Right hindlimb (tissue), 1 donor: ENCODE measurements at regions not wholly inside any gene's neighbourhood (a gene's known extent, or its start where the extent isn't known, plus 50 kb on each side); places are given as distances from the start of the nearest gene placed in this dataset.
A peak's percentile ranks its signal among the peaks of the same experiment; 100 is the strongest.

ENCODE experiments used
- DNase-seq: peaks from one replicate; pipeline ENCODE4 v3.0.0-alpha.2; 2018

DNA sequence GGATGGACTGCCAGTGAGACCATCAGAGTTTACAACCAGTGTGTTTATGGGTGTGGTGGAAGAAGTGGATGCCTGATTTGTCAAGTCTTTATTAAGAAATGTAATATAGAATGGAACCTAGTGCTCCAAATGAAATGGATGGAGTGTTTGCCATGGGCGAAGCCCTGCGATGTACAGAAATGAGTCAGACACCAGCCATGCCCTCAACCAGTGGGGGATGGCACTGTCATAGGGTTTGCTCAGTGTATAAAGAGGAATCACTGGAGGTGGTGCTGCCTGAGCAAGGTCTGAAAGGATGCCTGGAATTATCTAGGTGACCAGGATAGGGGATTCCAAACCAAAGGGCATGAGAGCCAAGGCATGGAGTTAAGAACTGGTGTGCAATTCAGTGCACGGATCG is 120.9 kb upstream of the MTNR1B start:
- no peak for DNase-seq

DNA sequence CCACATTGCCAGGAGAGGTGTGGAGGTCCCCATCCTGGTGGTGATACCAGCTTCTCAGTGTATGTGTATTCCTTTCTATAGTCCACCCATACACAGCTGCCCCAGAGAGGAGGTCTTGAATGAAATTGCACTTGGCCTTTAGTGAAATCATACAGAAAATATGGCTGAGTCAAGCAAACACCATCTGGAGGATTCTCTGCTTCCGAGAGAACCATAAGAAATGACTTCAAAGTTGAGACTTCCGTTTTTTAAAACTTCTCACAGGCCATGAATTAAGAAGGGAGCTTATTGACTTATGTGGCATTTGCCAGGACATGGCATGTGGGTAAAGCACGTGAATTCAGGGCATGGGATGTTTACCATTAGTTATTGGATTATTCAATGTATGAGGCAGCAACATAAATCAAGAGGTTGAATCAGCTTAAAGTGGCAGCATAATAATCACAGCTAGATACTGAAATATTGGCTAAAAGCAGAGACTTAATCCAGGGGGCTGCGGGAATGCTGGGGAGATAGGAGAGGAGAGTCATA is 119.1 kb upstream of the MTNR1B start:
- no peak for DNase-seq

DNA sequence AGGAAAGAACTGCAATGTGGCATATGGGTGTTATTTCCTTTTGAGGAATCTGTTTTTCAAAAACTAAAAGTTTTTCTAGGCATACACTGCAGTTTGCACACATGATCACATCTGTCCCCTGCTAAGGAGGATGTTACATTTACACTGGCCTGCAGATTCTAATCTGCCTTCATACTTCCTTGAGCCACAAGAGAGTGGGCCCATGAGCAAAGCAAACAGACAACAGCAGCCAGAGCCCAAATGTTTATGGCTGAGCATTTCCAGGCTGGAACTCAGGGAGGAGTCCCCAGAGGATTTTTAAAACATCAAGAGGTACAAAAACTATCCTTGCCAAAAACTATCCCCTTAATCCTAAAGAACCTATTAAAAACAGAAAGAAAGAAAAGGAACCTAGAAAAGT is 117.2 kb upstream of the MTNR1B start:
- DNase-seq: no peak

DNA sequence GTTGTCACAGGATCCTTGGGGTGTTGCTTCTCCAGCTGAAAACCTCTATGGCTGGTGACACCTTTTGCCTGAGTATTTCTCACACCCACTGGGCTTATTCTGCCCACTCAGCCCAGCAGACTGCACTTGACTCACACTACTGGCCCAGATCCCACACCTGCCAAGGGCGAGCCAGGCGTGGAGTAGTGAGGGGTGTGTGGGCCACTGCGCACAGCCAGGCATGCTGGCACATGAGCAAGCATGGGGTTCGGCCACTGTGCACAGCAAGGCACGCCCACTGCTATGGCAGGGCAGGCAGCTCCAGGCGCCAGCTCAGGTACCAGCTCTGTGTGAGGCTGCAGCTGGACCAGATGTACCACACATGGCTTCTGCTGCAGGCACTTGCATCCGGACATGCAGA is 116.5 kb upstream of the MTNR1B start:
- DNase-seq: no peak

DNA sequence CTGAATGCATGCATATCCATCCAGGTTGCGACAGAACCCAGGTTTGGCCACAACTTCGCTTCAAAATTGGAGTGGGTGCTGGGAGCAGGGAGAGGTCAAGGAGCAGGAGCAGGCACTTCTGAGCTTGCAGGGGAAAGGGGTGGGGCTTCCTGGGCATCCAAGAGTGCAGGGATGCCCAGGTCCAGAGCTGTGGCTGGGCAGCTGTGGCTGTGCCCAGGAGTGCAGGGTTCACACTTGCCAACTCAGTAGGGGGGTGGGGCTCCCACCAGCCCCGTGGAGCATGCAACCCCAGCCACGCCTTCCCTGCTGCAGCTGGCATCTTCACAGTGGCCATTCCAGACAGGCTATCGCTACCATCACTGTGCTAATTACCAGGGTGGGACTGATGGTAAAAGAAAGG is 115.3 kb upstream of the MTNR1B start:
- DNase-seq: no peak

DNA sequence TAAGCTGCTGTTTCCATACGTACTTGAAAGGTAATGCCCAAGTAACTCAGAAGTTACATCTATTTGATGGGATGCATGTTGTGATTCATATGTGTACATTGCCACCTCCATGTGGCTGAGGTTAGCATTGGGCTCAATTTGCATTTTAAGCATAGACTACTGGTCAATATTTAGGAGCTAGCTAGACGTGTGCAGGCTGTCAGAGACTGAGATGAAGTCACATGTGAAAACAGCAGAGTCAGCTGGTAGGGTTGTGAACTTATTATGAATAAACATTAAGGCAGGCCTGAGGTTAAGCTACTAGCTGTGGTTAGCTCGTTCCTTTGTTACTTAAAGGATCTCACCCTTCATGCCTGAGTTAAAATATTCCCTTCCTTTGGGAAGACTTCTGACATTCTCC is 114.5 kb upstream of the MTNR1B start:
- DNase-seq: no peak

DNA sequence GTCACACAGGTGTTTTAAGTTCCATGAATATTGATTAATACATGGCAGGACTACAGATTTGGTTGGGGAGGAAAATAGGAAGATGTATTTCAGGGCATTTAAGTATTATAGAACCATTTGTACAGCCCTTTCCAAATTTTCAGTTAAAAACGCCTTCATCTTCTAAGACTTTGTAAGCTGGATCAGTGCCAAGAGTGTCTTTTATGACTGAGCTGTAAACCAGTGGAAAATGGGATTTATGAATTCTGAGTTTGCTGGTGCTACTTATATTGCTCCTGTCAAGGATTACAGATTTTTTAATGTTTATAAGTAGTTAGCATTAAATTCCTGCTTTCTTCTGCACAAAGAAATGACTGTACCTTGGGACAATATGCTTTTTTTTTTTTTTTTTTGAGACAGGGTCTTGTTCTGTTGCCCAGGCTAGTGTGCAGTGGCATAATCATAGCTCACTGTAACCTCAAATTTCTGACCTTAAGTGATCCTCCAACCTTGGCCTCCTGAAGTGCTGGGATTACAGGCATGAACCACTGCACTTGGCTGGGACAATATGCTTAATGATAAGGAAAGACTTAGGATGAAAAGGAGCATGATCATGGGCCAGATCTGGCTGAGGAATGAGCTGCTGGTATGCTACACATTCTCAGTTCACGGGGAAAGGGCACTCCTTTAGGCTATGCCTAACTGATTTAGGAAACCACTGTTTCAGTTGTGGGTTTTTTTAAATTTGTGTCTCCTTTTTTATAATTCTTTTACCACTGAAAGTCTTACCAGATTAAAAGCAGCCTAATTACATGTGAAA is 113.6 kb upstream of the MTNR1B start:
- DNase-seq: no peak

DNA sequence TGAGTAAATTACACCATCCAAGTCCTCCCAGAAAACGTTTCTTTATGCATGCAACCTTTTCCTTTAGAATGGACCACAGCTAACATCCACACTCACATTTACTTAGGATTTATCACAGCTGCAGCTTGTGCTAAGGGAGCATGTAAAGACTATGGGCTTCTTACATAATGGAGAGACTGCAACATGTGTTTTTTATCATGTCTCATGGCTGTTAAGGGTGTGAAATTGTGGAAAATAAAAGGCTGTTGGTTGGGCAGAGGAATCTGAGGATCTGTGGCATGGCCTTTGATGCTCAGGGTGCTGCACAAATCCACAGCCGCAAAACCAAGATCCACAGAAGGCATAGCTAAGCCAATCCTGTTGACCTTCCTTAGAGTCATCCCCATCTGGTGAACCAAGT is 112.0 kb upstream of the MTNR1B start:
- no peak for DNase-seq

DNA sequence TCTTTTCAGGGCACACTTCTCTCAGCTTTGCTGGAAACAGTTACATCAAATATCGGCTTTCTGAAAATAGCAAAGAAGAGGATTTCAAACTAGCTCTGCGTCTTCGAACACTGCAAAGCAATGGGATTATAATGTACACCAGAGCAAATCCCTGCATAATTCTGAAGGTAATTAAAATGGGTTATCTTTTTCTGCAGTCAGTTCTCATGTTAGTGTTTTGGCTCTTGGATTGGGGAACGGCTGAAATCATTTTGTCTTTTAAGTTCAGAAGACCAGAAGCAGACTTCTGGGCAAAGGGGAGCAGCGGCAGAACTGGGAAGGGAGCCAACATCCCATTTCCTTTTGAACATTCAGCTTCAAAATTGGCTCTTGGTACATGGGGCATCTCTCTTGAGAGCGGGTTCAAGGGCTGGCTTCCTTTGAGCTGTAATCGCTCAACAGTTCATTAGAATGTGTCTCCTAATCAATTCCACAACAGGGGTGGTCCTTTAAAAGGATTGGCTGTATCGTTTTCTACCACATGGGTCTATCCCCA is 110.2 kb upstream of the MTNR1B start:
- DNase-seq: peak; percentile 51

DNA sequence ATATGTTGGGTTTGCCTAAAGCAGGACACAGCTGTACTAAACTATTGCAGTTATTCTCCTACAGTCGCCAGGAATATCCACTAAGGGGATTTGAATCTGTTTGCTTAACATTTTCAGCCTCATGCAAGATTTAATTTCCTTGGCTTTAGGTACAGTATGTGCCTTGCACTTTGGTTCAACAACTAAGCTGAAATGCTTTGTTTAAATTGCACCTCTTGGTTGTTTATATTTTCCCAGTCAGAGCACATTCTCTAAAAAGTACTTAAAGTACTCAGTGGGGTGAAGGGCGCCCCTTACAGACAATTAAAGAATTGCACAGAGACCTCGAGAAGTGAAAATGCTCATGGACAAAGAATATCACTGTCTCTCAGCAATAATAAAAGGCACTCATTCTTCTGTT is 107.8 kb upstream of the MTNR1B start:
- no peak for DNase-seq

DNA sequence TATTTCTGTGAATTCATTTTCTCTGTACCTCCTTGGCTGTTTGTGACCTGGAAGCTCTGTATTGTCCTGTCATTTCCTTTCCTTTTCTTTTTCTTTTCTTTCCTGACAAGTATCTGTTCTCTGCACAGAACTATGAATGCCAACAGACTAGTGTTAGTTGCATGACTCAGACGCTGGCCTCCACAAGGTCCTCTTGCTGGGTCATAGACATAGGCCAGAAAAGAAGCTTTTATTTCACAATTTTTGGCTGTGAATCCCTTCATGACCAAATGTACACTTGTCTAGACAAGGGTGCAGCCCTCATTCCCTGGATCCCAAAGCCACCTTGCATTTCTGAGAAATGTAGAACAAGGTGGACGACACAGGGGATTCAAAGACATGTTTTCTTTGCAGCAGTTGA is 104.1 kb upstream of the MTNR1B start:
- DNase-seq: no peak

DNA sequence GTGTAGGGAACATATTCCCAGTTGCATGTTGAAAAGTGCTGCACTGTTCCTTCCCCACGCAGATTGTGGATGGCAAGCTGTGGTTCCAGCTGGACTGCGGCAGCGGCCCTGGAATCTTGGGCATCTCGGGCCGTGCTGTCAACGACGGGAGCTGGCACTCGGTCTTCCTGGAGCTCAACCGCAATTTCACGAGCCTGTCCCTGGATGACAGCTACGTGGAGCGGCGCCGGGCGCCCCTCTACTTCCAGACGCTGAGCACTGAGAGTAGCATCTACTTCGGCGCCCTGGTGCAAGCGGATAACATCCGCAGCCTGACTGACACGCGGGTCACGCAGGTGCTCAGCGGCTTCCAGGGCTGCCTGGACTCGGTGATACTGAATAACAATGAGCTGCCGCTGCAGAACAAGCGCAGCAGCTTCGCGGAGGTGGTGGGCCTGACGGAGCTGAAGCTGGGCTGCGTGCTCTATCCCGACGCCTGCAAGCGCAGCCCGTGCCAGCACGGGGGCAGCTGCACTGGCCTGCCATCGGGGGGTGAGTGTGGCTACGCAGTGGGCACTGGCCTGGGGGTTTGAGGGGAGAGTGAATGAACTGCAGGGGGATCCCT is 102.7 kb upstream of the MTNR1B start:
- DNase-seq: no peak

DNA sequence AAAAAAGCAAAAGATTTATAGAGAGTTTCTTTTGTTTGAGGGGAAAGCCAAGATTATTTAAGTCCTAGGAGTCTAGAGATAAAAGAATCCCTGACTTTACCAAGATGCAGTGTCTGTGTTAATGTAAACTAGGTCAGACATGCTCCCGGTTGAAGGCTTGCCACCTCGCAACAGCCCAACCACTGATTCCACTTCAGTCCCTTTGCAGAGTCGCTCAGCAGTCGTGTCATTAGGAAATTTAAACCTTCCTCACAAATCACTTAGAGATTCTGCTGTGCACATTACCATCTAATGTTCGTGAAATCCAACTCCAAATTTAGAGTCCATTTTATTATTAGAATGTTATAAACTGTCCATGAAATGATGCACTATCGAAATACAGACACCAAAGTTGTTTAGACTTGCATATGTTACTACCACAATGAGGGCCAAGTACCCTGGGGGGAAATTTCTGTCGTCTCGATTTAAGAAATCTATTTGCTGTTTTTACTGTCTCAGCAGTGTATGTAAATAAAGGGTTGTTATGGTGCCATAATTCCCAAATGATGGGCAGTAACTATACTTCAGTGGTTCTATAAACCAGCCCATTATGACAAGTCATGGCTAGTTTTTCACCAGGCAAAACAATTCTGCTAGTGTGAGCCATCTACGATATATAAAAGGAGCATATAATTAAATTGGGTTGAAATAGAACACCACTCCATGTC is 101.4 kb upstream of the MTNR1B start:
- DNase-seq: no peak

DNA sequence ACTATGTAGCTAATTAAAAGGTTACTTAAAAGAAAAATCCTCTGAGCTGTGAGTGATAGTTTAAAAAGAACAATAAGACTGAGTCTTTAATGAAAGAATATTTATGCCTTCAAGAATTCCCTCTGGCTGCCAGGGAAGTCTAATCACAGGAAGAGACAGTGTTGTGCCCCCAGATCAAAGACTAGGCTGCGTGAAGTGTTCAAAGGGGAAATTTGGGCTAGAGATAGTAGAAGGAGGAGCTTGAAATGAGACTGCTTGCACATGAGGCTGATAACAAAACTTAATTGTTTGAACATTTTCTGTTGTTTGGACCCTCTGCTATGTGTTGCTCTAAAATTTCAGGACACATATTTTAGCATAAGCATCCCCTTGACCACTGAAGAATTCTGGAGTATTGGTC is 99.7 kb upstream of the MTNR1B start:
- DNase-seq: no peak

DNA sequence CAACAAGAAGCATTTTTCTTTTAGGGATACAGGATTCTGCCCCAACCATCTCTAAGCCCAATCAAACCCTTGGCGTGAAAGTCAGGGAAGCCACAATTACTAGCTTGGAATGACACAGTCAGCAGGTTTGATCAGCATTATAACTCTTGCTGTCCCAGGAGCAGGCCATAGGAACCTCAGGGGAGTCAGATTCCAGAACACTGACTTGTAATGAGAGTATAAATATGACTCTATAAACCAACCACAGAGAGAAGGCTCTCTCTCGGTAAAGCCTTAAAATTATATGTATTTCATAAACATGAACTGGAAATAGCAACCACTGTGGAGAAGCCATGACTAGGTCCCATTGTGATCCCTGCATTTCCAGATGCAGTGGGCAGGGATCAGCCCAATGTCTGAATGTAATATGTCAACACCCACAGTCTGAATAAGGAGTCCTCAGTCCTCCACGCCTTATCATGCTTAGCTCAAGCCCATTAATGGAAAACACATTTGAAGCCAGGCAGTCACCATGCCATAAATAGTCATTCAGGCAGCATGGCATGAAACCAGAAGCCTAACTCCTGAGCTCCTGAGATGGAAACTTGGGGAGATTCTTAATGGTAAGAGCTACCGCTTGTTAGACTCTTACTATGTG is 99.1 kb upstream of the MTNR1B start:
- no peak for DNase-seq

DNA sequence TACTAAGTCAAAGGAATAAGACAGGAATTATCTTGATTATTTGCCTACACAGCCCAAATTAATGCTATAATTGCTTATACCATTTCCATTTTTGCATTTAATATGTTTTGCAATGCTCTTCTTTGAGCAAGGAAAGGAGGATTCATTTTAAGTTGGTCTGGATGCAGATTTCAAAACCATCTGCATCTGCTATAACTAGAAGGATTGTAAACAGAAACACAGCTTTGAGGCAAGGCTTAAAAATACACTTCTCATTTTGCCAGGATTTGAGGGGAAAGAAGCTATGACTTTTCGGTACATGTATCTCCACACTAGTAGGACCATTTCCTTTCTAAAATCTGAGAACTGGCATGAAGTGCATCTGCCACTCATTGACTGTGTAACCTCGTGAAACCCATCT is 95.9 kb upstream of the MTNR1B start:
- no peak for DNase-seq

DNA sequence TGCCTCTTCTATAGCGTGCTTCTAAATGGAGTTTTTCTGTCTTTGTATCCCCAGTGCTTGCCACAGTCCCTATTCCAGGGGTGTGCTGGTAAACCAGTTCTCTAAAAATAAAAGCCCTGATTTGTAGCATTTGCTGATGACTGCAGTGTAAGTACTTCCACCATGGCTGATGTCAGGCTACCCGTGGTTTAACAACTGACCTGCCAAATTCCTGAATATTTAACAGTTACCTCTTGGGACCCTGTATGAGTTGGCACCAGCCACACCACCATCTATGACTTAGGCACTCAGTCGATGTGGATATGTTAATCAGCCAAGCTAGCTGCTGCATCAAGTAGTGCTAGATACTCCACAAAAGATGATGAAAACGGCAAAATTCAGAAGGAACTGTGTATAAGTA is 94.0 kb upstream of the MTNR1B start:
- no peak for DNase-seq

DNA sequence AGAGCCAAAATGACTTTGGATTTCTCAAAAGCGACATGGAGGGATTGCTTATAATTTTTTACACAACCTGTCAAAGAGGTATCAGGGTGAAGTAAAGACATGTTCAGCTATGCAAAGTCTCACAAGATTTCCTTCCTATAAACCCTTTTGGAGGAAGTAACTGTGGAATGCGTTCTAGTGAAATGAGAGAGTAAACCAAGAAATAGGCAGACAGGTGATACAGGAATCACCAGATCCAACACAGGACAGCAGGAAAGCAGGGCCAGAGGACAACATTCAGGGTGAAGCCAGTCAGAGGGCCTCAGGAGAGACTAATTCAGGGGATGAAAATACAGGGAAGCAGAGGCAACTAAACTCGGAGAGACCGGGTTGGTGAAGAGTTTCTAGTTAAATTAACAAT is 90.4 kb upstream of the MTNR1B start:
- DNase-seq: no peak

DNA sequence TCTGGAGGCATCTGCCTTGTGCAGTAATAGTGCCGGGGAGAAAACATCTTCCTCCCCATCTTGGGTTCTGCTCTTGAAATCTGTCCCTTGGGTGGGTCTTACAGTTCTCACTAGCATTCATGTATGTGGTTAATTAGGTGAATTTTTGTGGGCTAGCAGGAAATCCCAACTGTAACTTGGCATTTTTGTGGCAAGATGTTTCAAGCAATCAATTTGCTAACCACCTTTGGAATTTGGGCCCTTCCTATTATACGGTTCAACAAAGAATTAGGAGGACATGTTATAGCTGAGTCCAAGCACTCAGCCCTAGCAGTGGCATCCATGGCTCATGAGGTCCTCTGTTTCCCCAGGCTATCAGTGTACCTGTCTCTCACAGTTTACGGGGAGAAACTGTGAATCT is 89.1 kb upstream of the MTNR1B start:
- DNase-seq: no peak

DNA sequence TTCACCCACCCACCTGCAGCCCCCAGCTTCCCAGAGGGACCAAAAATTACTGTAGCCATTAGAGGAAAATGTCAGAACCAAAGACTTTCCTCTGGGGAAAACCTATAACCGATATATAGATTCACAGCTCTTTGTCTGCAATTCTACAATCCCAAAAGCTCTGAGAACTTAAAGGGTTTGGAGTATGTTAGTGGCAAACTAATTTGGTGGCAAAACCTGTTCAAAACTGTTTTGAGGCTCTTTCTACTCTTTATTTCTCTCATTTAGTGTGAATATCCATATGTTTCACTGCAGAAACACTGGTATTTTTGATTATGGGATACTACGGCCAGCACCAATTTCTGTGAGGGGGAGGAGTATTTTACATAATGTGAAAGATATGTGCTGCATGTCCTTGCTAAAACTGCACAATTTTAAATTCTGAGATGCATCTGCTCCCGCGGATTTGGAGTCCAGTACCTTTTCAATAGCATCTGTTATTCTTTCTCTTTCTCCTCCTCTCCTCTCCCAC is 87.5 kb upstream of the MTNR1B start:
- DNase-seq: no peak

DNA sequence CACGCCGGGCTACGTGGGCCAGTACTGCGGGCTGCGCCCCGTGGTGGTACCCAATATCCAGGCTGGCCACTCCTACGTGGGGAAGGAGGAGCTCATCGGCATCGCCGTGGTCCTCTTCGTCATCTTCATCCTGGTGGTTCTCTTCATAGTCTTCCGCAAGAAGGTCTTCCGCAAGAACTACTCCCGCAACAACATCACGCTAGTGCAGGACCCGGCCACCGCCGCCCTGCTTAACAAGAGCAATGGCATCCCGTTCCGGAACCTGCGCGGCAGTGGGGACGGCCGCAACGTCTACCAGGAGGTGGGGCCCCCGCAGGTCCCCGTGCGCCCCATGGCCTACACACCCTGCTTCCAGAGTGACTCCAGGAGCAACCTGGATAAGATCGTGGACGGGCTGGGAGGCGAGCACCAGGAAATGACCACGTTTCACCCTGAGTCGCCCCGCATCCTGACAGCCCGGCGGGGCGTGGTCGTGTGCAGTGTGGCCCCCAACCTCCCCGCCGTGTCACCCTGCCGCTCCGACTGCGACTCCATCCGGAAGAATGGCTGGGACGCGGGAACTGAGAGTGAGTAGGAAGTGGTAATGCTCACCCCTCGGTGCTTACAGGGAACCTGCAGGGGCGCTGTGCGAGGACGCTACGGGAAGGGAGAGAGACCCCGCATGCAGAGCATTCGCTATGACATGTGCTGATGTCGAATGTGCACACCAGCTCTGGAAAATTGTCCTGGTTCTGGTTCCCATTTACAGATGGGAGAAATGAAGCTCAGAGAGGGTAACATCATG is 86.4 kb upstream of the MTNR1B start:
- no peak for DNase-seq

DNA sequence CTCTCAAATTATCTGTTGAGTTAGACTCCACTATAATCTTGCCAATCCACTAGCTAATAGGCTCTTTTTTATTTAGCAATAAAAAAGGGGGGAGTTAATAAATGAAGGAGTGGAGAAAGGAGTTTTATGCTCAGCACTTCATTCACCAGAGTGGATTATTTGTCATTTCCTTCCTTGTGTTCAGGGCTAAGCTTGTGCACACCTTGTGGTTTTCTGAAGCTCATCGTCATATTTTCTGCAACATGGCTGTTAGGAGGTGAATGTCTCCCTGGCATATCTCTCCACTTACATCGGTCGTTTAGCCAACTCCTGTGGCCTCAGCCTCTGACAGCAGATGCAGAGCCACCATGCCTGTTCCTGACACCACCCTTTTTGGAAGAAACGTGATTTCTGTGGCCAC is 83.9 kb upstream of the MTNR1B start:
- no peak for DNase-seq
